SK-N-SH (cell line): ENCODE measurements at regions not wholly inside any gene's neighbourhood (a gene's known extent, or its start where the extent isn't known, plus 50 kb on each side); places are given as distances from the start of the nearest gene placed in this dataset.

Experiments used
- CTCF ChIA-PET: fragments of 300-600, 350-600 bp; formaldehyde crosslinking; extraction: SDS; loops from one replicate; lab custom pipeline; 2021; lab: Yijun Ruan, JAX
- POLR2A ChIA-PET: fragments of 350-600 bp; sonication (Branson Sonifier 250); formaldehyde crosslinking; extraction: SDS; loops from one replicate; lab custom pipeline; 2020; ENCODE audit warnings: antibody characterized with exemption, inconsistent platforms; lab: Yijun Ruan, JAX
- DNase-seq: peaks from one replicate; pipeline ENCODE4 v3.0.0; 2012
- H2AFZ ChIP-seq: fragments of 200-600 bp; sonication (generic); 2 replicates; pipeline ENCODE4 v1.8.1; 2016; ENCODE audit warnings: antibody characterized with exemption, mild to moderate bottlenecking, low read depth
- H3F3A ChIP-seq: fragments of 200-600 bp; sonication (generic); replicated peaks from 2 replicates; pipeline ENCODE3; 2016; ENCODE audit warnings: antibody characterized with exemption, mild to moderate bottlenecking; ENCODE audit not compliant: insufficient read depth
- H3K27ac ChIP-seq, 2 experiments: fragments of 200-500 bp in 1 of 2; fragments of 200-600 bp in 1 of 2; sonication (Bioruptor generic) in 1 of 2; sonication (generic), shearing (Covaris generic) in 1 of 2; 2 replicates each; pipeline versions ENCODE4 v1.5.1 to v1.6.1; 2014 to 2016; ENCODE audit warnings: low read depth in 2 of 2, inconsistent platforms in 1 of 2, low read length in 1 of 2, mild to moderate bottlenecking in 1 of 2, mixed read lengths in 1 of 2
- H3K27me3 ChIP-seq: fragments of 200-600 bp; sonication (generic), shearing (Covaris generic); 2 replicates; pipeline ENCODE4 v1.6.1; 2016; ENCODE audit warnings: mixed run types; ENCODE audit not compliant: insufficient read depth
- H3K36me3 ChIP-seq, 2 experiments: fragments of 200-500 bp in 1 of 2; fragments of 200-600 bp in 1 of 2; sonication (Bioruptor generic) in 1 of 2; sonication (generic) in 1 of 2; replicated peaks in 1 of 2; 2 replicates each; pipeline versions ENCODE3 to v1.5.1; 2014 to 2016; ENCODE audit warnings: low read length in 1 of 2, mild to moderate bottlenecking in 1 of 2; ENCODE audit not compliant: insufficient read depth in 2 of 2, control insufficient read depth in 1 of 2
- H3K4me1 ChIP-seq, 2 experiments: fragments of 200-500 bp in 1 of 2; fragments of 200-600 bp in 1 of 2; sonication (Bioruptor generic) in 1 of 2; sonication (generic), shearing (Covaris generic) in 1 of 2; 2 replicates each; pipeline versions ENCODE4 v1.5.1 to v1.6.1; 2014 to 2016; ENCODE audit warnings: low read depth in 1 of 2, low read length in 1 of 2, mixed run types in 1 of 2; ENCODE audit not compliant: insufficient read depth in 2 of 2, control insufficient read depth in 1 of 2
- H3K4me2 ChIP-seq: fragments of 200-600 bp; sonication (generic), shearing (Covaris generic); 2 replicates; pipeline ENCODE4 v1.6.1; 2017; ENCODE audit warnings: mixed run types
- H3K4me3 ChIP-seq, 2 experiments: fragments of 200-500 bp in 1 of 2; fragments of 200-600 bp in 1 of 2; sonication (Bioruptor generic) in 1 of 2; sonication (generic), shearing (Covaris generic) in 1 of 2; 2 replicates each; pipeline versions ENCODE4 v1.5.1 to v1.8.1; 2014 to 2016; ENCODE audit warnings: low read depth in 2 of 2, inconsistent platforms in 1 of 2, low read length in 1 of 2, mild to moderate bottlenecking in 1 of 2, mixed read lengths in 1 of 2, moderate library complexity in 1 of 2
- H3K79me2 ChIP-seq: fragments of 200-600 bp; sonication (generic); 2 replicates; pipeline ENCODE4 v1.8.1; 2017; ENCODE audit warnings: mild to moderate bottlenecking; ENCODE audit not compliant: insufficient read depth
- H3K9ac ChIP-seq: fragments of 200-600 bp; sonication (generic); 2 replicates; pipeline ENCODE4 v1.6.1; 2017; ENCODE audit warnings: mixed run types
- H3K9me2 ChIP-seq: fragments of 200-600 bp; sonication (generic); 2 replicates; pipeline ENCODE4 v1.6.1; 2017; ENCODE audit warnings: mixed run types
- H3K9me3 ChIP-seq: fragments of 200-600 bp; sonication (generic); 2 replicates; pipeline ENCODE4 v1.6.1; 2017; ENCODE audit warnings: mixed run types, mild to moderate bottlenecking, moderate library complexity
- H4K20me1 ChIP-seq: fragments of 200-600 bp; sonication (generic); 2 replicates; pipeline ENCODE4 v1.6.1; 2017; ENCODE audit warnings: mild to moderate bottlenecking, mixed run types; ENCODE audit not compliant: insufficient read depth
- CHD2 ChIP-seq: fragments of 150-350 bp; IDR thresholded peaks from 2 replicates; pipeline ENCODE4 v1.6.1; 2018; ENCODE audit warnings: low read length; ENCODE audit not compliant: partially characterized antibody
- ELF1 ChIP-seq: IDR thresholded peaks from 2 replicates; pipeline ENCODE4 v1.4.0; 2012
- EZH2phosphoT487 ChIP-seq: fragments of 200-600 bp; sonication (generic); IDR thresholded peaks from 2 replicates; pipeline ENCODE4 v1.6.1; 2017; ENCODE audit warnings: low read depth, mixed run types, mild to moderate bottlenecking, antibody characterized with exemption, moderate library complexity, borderline replicate concordance
- FOXM1 ChIP-seq: IDR thresholded peaks from 2 replicates; pipeline ENCODE4 v1.4.0; 2012; ENCODE audit warnings: low read depth, mild to moderate bottlenecking
- GATA2 ChIP-seq: sonication (generic); formaldehyde crosslinking; IDR thresholded peaks from 2 replicates; pipeline ENCODE4 v1.5.0; 2020; ENCODE audit warnings: mild to moderate bottlenecking, missing genetic modification reagents
- MEF2A ChIP-seq: IDR thresholded peaks from 2 replicates; pipeline ENCODE4 v1.4.0; 2012; ENCODE audit warnings: low read depth, borderline replicate concordance
- MXI1 ChIP-seq: IDR thresholded peaks from 2 replicates; pipeline ENCODE4 v1.6.1; 2012; ENCODE audit warnings: mild to moderate bottlenecking, low read depth, low read length, improper control_type of control experiment
- NRF1 ChIP-seq: IDR thresholded peaks from 2 replicates; pipeline ENCODE4 v1.6.1; 2012; ENCODE audit warnings: low read depth, mild to moderate bottlenecking, low read length
- POLR2AphosphoS5 ChIP-seq: IDR thresholded peaks from 2 replicates; pipeline ENCODE4 v1.6.1; 2012; ENCODE audit warnings: low read depth, low read length
- RAD21 ChIP-seq: IDR thresholded peaks from 2 replicates; pipeline ENCODE4 v1.6.1; 2012; ENCODE audit warnings: mild to moderate bottlenecking, low read length
- RCOR1 ChIP-seq: fragments of 150-350 bp; IDR thresholded peaks from 2 replicates; pipeline ENCODE4 v1.6.1; 2017; ENCODE audit warnings: antibody characterized with exemption, low read length
- RFX5 ChIP-seq: IDR thresholded peaks from 2 replicates; pipeline ENCODE4 v1.6.1; 2012; ENCODE audit warnings: mild to moderate bottlenecking, improper control_type of control experiment, low read length
- RXRA ChIP-seq: IDR thresholded peaks from 2 replicates; pipeline ENCODE4 v1.4.0; 2012; ENCODE audit warnings: low read depth, mild to moderate bottlenecking, borderline replicate concordance
- SIN3A ChIP-seq: IDR thresholded peaks from 2 replicates; pipeline ENCODE4 v1.6.1; 2012; ENCODE audit warnings: low read depth, mild to moderate bottlenecking, low read length, moderate library complexity, borderline replicate concordance
- SMC3 ChIP-seq: IDR thresholded peaks from 2 replicates; pipeline ENCODE4 v1.6.1; 2012; ENCODE audit warnings: low read depth, low read length, improper control_type of control experiment
- WGBS: methylation state at CpG from one replicate; pipeline ENCODE4 v1.1.6; 2017; ENCODE audit warnings: low lambda C conversion rate; 5-methylcytosine and 5-hydroxymethylcytosine counted together
- TF ChIP-seq, protein P1 (sequence below): fragments of 200-600 bp; sonication (generic); IDR thresholded peaks from 2 replicates; pipeline ENCODE4 v1.6.1; 2017; ENCODE audit warnings: antibody characterized with exemption, mild to moderate bottlenecking, moderate library complexity

DNA sequence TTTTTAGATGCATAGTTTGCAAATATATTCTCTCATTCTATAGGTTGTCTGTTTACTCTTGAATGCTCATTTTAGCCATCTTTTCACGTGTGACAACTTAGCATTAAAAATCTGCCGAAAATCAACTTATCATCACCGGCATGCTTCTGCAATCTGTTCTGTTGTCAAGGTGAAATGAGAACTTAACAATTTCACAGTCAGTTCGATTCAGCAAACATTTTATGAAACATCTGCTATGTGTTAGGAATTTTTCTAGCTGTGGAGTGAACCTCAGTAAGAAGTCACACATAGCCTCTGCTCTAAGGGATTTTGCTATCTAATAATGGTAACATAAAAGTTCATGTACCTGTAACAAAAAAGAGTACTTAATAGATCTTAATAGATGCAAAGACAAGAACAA lies 256.1 kb downstream of the ZWINT start:
- ChIA-PET CTCF (interaction anchor here (1.5 kb wide), 1 partner anchor 12 kb away, joined by 4 read pairs; no protein-coding TSS in a partner anchor), POLR2A (no interaction called here)
- Histone ChIP-seq H2AFZ (no peak overlapping the region), H3K9me3 (no peaks in the 10 kb centered on the region), H3K9ac (no peak overlapping the region), H3K9me2 (no peaks in the 10 kb centered on the region), H3K36me3 (no peaks in the 10 kb centered on the region), H3K4me1 (no peaks in the 10 kb centered on the region), H3K27ac (no peak overlapping the region), H3K4me3 (no peak overlapping the region), H4K20me1 (no peaks in the 10 kb centered on the region), H3K27me3 (no peaks in the 10 kb centered on the region), H3F3A (no peaks in the 10 kb centered on the region), H3K4me2 (no peak overlapping the region), H3K79me2 (no peaks in the 10 kb centered on the region)
- WGBS: 18% methylated on average over 4 of the region's 4 CpGs
- no peak for TF ChIP-seq CHD2
- no peak for TF ChIP-seq POLR2AphosphoS5
- DNase-seq: no peak

DNA sequence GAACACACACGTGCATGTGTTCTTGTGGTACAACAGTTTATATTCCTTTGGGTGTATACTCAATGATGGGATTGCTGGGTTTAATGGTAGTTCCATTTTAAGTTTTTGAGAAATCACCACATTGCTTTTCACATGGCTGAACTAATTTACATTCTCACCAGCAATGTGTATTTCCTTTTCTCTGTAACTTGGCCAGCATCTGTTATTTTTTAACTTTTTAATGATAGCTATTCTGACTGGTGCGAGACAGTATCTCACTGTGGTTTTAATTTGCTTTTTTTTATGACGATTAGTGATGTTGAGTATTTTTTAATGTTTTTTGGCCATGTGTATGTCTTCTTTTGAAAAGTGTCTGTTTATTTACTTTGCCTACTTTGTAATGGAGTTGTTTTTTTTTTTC lies 256.6 kb downstream of the ZWINT start:
- DNase-seq: no peak
- no peaks in the 10 kb centered on the region for H3K36me3 ChIP-seq
- H2AFZ ChIP-seq: no peak overlapping the region
- no peak overlapping the region for H3K9ac ChIP-seq
- H3K4me2 ChIP-seq: no peak overlapping the region
- 10% methylated on average over 3 of the region's 3 CpGs for WGBS
- H3K79me2 ChIP-seq: no peaks in the 10 kb centered on the region
- H3K4me1 ChIP-seq: no peaks in the 10 kb centered on the region
- no peak overlapping the region for H3K27ac ChIP-seq
- no peak for TF ChIP-seq EZH2phosphoT487
- TF ChIP-seq SIN3A: no peak
- no peak for TF ChIP-seq MXI1
- no peak for TF ChIP-seq SMC3
- TF ChIP-seq CHD2: no peak
- TF ChIP-seq NRF1: no peak
- TF ChIP-seq ELF1: no peak
- no peak for TF ChIP-seq GATA2 (CRISPR knock-in tag)
- no peak for TF ChIP-seq RFX5
- TF ChIP-seq, protein P1, sequence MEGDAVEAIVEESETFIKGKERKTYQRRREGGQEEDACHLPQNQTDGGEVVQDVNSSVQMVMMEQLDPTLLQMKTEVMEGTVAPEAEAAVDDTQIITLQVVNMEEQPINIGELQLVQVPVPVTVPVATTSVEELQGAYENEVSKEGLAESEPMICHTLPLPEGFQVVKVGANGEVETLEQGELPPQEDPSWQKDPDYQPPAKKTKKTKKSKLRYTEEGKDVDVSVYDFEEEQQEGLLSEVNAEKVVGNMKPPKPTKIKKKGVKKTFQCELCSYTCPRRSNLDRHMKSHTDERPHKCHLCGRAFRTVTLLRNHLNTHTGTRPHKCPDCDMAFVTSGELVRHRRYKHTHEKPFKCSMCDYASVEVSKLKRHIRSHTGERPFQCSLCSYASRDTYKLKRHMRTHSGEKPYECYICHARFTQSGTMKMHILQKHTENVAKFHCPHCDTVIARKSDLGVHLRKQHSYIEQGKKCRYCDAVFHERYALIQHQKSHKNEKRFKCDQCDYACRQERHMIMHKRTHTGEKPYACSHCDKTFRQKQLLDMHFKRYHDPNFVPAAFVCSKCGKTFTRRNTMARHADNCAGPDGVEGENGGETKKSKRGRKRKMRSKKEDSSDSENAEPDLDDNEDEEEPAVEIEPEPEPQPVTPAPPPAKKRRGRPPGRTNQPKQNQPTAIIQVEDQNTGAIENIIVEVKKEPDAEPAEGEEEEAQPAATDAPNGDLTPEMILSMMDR: no peak
- no peak for TF ChIP-seq RCOR1
- no peak for TF ChIP-seq RXRA
- no peak for TF ChIP-seq FOXM1
- no peak for TF ChIP-seq MEF2A
- no peak for TF ChIP-seq RAD21
- CTCF ChIA-PET: interaction anchor here (0.6 to 1.5 kb wide), 2 partner anchors 12 to 1066 kb away, joined by 4 read pairs; no protein-coding TSS in a partner anchor
- H3K4me3 ChIP-seq: no peak overlapping the region
- no peaks in the 10 kb centered on the region for H3K9me3 ChIP-seq
- no peaks in the 10 kb centered on the region for H3K27me3 ChIP-seq
- H3K9me2 ChIP-seq: no peaks in the 10 kb centered on the region
- H3F3A ChIP-seq: no peaks in the 10 kb centered on the region
- H4K20me1 ChIP-seq: no peaks in the 10 kb centered on the region
- POLR2A ChIA-PET: no interaction called here
